Glomerular visceral epithelial cell (primary cell): ENCODE measurements at regions not wholly inside any gene's neighbourhood (a gene's known extent, or its start where the extent isn't known, plus 50 kb on each side); places are given as distances from the start of the nearest gene placed in this dataset.
"Not testable (repeated sequence)": the region's sequence is repeated elsewhere in the genome, so short reads cannot be mapped to it uniquely, and the experiment has no call there.

Source experiments
- DNase-seq: peaks from one replicate; pipeline ENCODE4 v3.0.0-alpha.2; 2016; ENCODE audit errors: extremely low spot score

GRCh38 chr6:26720663-26721218, 61.2 kb upstream of the ZNF322 start:
- DNase-seq: not testable (repeated sequence)

GRCh38 chr6:26730019-26730766, 70.6 kb upstream of the ZNF322 start:
- not testable (repeated sequence) for DNase-seq

GRCh38 chr6:26734776-26735472, 75.4 kb upstream of the ZNF322 start:
- not testable (repeated sequence) for DNase-seq

GRCh38 chr6:26739811-26740210, 80.3 kb upstream of the ZNF322 start:
- no peak for DNase-seq

- peak; percentile 46 for DNase-seq
Observed at GRCh38 chr6:26743157-26743821, 83.7 kb upstream of the ZNF322 start.

GRCh38 chr6:26743941-26744699, 84.6 kb upstream of the ZNF322 start:
- DNase-seq: no peak

- not testable (repeated sequence) for DNase-seq
Observed at GRCh38 chr6:26744837-26745282, 85.3 kb upstream of the ZNF322 start.

GRCh38 chr6:26745964-26746363, 86.4 kb upstream of the ZNF322 start:
- DNase-seq: not testable (repeated sequence)

- DNase-seq: not testable (repeated sequence)
Observed at GRCh38 chr6:26749126-26749758, 89.7 kb upstream of the ZNF322 start.

GRCh38 chr6:26749759-26750126, 90.2 kb upstream of the ZNF322 start:
- DNase-seq: not testable (repeated sequence)

- no peak for DNase-seq
Observed at GRCh38 chr6:26754212-26754611, 94.7 kb upstream of the ZNF322 start.

- not testable (repeated sequence) for DNase-seq
Observed at GRCh38 chr6:26754801-26755200, 95.3 kb upstream of the ZNF322 start.

GRCh38 chr6:26756067-26756805, 96.7 kb upstream of the ZNF322 start:
- not testable (repeated sequence) for DNase-seq

- not testable (repeated sequence) for DNase-seq
Observed at GRCh38 chr6:26766203-26766902, 106.8 kb upstream of the ZNF322 start.

GRCh38 chr6:26770941-26771666, 111.6 kb upstream of the ZNF322 start:
- not testable (repeated sequence) for DNase-seq

- not testable (repeated sequence) for DNase-seq
Observed at GRCh38 chr6:26773414-26773813, 113.9 kb upstream of the ZNF322 start.

GRCh38 chr6:26780563-26780962, 121.0 kb upstream of the ZNF322 start:
- DNase-seq: not testable (repeated sequence)

GRCh38 chr6:26795474-26796307, 136.1 kb upstream of the ZNF322 start:
- not testable (repeated sequence) for DNase-seq
